ENCODE measurements at regions not wholly inside any gene's neighbourhood (a gene's known extent, or its start where the extent isn't known, plus 50 kb on each side); places are given as distances from the start of the nearest gene placed in this dataset.

DNA sequence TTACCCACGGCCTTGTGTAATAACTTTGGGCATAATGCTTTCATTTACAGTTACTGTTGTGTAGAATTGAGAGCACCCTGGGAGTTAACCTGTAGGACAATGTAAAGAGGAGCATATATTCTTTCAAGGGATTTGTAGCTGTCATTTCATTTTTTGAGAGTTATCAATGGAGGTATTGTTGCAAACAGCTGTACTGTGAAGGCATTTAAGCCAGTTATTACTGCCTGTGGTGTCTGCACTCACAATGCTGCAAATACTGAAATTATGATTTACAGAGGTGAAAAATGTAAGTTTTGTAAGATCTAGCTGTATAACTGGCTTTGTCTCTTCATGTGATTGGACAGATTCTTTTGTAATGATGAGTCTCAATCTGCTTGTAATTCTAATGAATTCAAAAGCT, 131.5 kb upstream of the FAT1 start:
- TF ChIP-seq EZH2 (IDR thresholded peaks at IDR 0.05; ENCODE audit: low read length): no peak
- TF ChIP-seq, protein P1, sequence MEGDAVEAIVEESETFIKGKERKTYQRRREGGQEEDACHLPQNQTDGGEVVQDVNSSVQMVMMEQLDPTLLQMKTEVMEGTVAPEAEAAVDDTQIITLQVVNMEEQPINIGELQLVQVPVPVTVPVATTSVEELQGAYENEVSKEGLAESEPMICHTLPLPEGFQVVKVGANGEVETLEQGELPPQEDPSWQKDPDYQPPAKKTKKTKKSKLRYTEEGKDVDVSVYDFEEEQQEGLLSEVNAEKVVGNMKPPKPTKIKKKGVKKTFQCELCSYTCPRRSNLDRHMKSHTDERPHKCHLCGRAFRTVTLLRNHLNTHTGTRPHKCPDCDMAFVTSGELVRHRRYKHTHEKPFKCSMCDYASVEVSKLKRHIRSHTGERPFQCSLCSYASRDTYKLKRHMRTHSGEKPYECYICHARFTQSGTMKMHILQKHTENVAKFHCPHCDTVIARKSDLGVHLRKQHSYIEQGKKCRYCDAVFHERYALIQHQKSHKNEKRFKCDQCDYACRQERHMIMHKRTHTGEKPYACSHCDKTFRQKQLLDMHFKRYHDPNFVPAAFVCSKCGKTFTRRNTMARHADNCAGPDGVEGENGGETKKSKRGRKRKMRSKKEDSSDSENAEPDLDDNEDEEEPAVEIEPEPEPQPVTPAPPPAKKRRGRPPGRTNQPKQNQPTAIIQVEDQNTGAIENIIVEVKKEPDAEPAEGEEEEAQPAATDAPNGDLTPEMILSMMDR (optimal IDR thresholded peaks at IDR 0.05 in 1 of 3, IDR thresholded peaks at IDR 0.05 in 1 of 3, conservative IDR thresholded peaks at IDR 0.05 in 1 of 3; ENCODE audit: extremely low read depth in 1 of 3, insufficient read depth in 2 of 3, low read length in 3 of 3): no peak
